Osteocyte (in vitro differentiated cells): ENCODE measurements at regions not wholly inside any gene's neighbourhood (a gene's known extent, or its start where the extent isn't known, plus 50 kb on each side); places are given as distances from the start of the nearest gene placed in this dataset.

Experiments
- DNase-seq: peaks from one replicate; pipeline ENCODE4 v3.0.0; 2021; ENCODE audit warnings: mixed read lengths; ENCODE audit not compliant: unreplicated experiment; ENCODE audit errors: extremely low spot score
- H3K27ac Mint-ChIP-seq: one replicate; pipeline ENCODE4 v1.8.0; 2021; ENCODE audit warnings: mild to moderate bottlenecking, mixed read lengths; ENCODE audit not compliant: unreplicated experiment
- H3K27me3 Mint-ChIP-seq: one replicate; pipeline ENCODE4 v1.8.0; 2021; ENCODE audit warnings: mixed read lengths; ENCODE audit not compliant: unreplicated experiment
- H3K36me3 Mint-ChIP-seq: one replicate; pipeline ENCODE4 v1.8.0; 2021; ENCODE audit warnings: mixed read lengths; ENCODE audit not compliant: unreplicated experiment
- H3K4me1 Mint-ChIP-seq: one replicate; pipeline ENCODE4 v1.8.0; 2021; ENCODE audit warnings: mixed read lengths; ENCODE audit not compliant: unreplicated experiment
- H3K4me3 Mint-ChIP-seq: one replicate; pipeline ENCODE4 v1.8.0; 2021; ENCODE audit warnings: mild to moderate bottlenecking, moderate library complexity, mixed read lengths; ENCODE audit not compliant: unreplicated experiment
- H3K9me3 Mint-ChIP-seq: one replicate; pipeline ENCODE4 v1.8.0; 2021; ENCODE audit warnings: mixed read lengths; ENCODE audit not compliant: unreplicated experiment
- CTCF ChIP-seq: fragments of 200-600 bp; sonication (generic); IDR thresholded peaks from 2 replicates; pipeline ENCODE4 v1.5.0; 2021; ENCODE audit warnings: antibody characterized with exemption, mild to moderate bottlenecking, moderate library complexity

GRCh38 chr5:74415695-74416102 is 224.8 kb downstream of the ENC1 start:
- H3K36me3 Mint-ChIP-seq: no peaks in the 10 kb centered on the region
- DNase-seq: no peak
- no peak overlapping the region for H3K27ac Mint-ChIP-seq
- H3K4me3 Mint-ChIP-seq: no peak overlapping the region
- TF ChIP-seq CTCF: no peak
- peaks cover 2% of the 10 kb centered on the region for H3K27me3 Mint-ChIP-seq
- H3K4me1 Mint-ChIP-seq: no peaks in the 10 kb centered on the region
- H3K9me3 Mint-ChIP-seq: no peaks in the 10 kb centered on the region

DNA sequence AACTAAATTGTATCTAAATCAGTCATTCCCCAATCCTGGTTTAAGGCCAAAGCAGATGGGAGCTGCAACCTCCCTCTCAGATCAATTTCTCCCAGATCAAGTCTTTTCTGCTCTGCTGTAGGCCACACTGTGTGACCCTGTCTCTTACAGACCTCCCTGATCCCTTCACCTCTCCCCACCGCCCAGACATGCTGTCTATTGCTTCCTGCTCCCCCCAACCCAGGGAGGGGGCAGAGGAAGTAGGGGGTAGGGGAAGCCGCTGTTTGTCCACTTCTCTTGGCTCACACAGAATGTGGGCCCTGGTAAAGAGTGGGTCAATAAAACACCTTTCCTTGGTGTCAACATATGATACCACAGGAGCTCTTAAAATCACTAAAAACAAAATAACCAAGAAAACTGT is 226.3 kb downstream of the ENC1 start:
- Mint-ChIP-seq H3K4me1 (no peaks in the 10 kb centered on the region), H3K27me3 (peaks cover 2% of the 10 kb centered on the region), H3K4me3 (no peak overlapping the region), H3K27ac (no peak overlapping the region), H3K9me3 (no peaks in the 10 kb centered on the region), H3K36me3 (no peaks in the 10 kb centered on the region)
- TF ChIP-seq CTCF: no peak
- DNase-seq: no peak

DNA sequence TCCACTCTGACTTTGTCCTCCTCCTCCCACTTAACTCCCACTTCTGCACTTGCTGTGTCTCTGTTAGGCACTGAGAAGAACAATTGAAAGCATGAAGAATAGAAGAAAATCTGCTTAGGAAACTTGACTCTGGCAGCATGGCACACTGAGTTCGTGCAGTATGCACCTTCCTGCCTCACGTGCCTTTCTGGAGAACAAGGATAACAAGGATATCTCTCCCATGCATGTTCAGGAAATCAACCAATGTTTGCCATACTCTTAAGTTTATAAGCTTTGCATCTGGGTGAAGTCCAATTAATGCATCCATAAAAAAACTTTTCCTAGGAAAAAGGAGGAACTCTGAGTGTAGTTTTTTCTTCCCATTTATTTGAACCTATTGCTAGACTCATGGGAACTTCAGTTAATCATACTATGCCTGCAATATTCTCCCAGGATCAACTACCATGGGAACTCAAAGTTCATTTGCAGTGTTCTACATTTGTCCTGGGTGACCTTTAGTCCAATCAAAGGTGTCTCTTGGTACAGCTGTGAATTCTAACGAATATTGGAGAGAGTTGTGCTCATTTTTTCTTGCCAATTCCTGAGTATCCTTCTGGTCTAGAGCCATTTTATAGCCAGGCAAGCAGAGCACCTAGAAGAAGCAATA is 227.0 kb downstream of the ENC1 start:
- no peaks in the 10 kb centered on the region for H3K36me3 Mint-ChIP-seq
- no peak for TF ChIP-seq CTCF
- DNase-seq: no peak
- no peak overlapping the region for H3K27ac Mint-ChIP-seq
- no peaks in the 10 kb centered on the region for H3K4me1 Mint-ChIP-seq
- H3K27me3 Mint-ChIP-seq: peaks cover 2% of the 10 kb centered on the region
- H3K4me3 Mint-ChIP-seq: no peak overlapping the region
- no peaks in the 10 kb centered on the region for H3K9me3 Mint-ChIP-seq

DNA sequence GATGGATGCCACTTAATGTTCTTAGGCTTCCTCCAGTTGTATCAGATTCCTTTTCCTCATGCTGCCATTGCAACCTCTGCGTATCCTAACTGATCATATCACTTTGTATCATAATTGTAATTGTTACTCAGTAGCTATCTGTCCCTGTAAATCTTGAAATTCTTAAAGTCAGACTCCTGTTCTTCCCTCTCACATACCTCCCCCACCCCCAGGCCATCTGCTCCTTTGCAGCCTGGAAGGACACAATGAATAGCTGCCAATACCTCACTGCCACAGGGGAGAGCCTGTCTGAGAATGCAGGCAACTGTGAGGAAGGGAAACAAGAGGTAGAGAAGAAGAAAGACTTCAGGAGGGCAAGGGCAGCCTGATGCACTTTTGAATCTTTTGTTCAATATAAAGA is 228.5 kb downstream of the ENC1 start:
- Mint-ChIP-seq H3K27ac (no peak overlapping the region), H3K27me3 (peaks cover 5% of the 10 kb centered on the region), H3K4me3 (no peak overlapping the region), H3K9me3 (no peaks in the 10 kb centered on the region), H3K36me3 (no peaks in the 10 kb centered on the region), H3K4me1 (no peaks in the 10 kb centered on the region)
- no peak for TF ChIP-seq CTCF
- no peak for DNase-seq

GRCh38 chr5:74409712-74410111 is 230.8 kb downstream of the ENC1 start:
- no peak for DNase-seq
- no peak overlapping the region for H3K27ac Mint-ChIP-seq
- H3K4me3 Mint-ChIP-seq: no peak overlapping the region
- no peaks in the 10 kb centered on the region for H3K4me1 Mint-ChIP-seq
- no peak for TF ChIP-seq CTCF
- H3K27me3 Mint-ChIP-seq: peaks cover 5% of the 10 kb centered on the region
- no peaks in the 10 kb centered on the region for H3K9me3 Mint-ChIP-seq
- H3K36me3 Mint-ChIP-seq: no peaks in the 10 kb centered on the region
